VCaP (cell line): ENCODE measurements at regions not wholly inside any gene's neighbourhood (a gene's known extent, or its start where the extent isn't known, plus 50 kb on each side); places are given as distances from the start of the nearest gene placed in this dataset.
"Not testable (repeated sequence)": the region's sequence is repeated elsewhere in the genome, so short reads cannot be mapped to it uniquely, and the experiment has no call there.

Source experiments
- H3K27ac ChIP-seq: fragments of 450-650 bp; 2 replicates; pipeline ENCODE4 v1.5.1; 2017
- CTCF ChIP-seq: fragments of 450-650 bp; conservative IDR thresholded peaks from 2 replicates; pipeline ENCODE4 v1.5.1; 2017; ENCODE audit warnings: mild to moderate bottlenecking, moderate library complexity

DNA sequence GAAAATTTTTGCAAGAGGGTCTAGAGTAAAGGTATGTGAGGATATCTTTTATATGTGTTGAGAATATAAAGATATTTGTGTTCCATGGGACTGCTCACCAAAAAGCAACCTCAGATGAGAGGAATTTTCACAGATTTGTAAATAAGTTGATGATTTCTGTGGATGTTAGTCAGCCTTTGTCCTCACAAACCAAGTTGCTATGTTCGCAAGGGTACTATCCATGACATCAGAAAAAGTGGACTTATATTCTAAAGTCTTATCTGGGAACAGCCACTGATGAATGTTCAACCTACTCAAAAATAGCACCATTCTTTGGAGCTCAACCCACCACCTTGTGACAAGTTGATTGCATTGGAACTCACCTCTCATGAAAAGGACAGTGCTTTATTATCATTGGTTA is 138.6 kb downstream of the PCDH20 start:
- no peak for TF ChIP-seq CTCF

DNA sequence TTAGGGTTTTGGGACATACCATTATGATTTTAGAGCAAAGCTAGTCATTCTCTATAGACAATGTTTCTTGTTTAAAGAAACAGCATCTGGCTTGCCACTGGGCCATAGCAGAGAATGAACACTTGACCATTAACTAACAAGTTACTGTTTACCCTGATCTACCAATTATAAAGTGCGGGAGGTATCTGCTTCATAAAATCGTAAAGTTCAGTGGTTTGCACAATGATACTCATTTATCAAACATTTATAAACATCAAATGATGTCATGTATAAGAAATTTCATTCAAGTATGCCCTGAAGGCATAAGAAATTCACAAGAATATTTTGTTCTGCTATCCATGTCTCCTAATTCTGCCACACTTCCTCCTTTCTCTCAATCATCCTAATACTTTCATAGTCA is 139.2 kb downstream of the PCDH20 start:
- H3K27ac ChIP-seq = no peak overlapping the region
- no peak for TF ChIP-seq CTCF

More for the DNA sequence above, 138.6 kb downstream of the PCDH20 start:
- H3K27ac ChIP-seq = no peak overlapping the region

GRCh38 chr13:61275736-61276135 is 139.9 kb downstream of the PCDH20 start:
- no peak overlapping the region for H3K27ac ChIP-seq
- TF ChIP-seq CTCF = no peak

- H3K27ac ChIP-seq = no peak overlapping the region
Observed at GRCh38 chr13:61275251-61275650, 140.4 kb downstream of the PCDH20 start.

GRCh38 chr13:61266896-61267295 is 148.8 kb downstream of the PCDH20 start:
- H3K27ac ChIP-seq = not testable (repeated sequence)

More at GRCh38 chr13:61275251-61275650, 140.4 kb downstream of the PCDH20 start:
- TF ChIP-seq CTCF = no peak

DNA sequence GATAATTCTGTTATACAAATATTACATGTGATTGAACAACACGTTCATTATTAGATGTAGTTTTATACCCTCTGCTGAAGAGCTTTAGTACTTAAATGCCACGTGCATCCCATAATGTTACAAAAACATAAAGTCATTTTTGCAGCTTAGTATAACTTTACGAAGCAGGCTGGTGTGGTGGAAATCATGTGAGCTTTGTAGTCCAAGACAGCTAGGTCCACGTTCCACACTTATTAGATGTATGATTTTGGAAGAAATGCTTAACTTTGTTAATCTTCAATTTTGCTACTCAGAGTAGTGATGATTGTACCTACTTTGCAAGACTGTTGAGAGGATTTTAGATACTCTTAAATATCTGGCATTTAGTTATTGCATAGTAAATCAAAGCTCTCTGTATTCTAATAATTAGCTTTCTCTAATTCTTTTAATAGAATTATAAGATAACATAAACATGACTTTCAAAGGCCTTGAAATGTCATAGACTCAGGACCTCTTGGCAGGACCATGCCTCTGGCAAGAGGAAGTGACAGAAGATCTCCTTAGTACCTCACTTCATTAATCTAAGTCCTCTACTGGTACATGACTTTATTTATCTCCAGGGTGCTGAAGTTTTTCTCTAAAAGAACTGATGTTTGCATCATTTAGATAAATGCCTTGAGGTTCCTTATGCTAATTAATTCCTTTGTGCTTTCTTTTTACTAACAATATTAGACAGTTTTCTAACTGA is 153.7 kb downstream of the PCDH20 start:
- H3K27ac ChIP-seq = no peak overlapping the region
- TF ChIP-seq CTCF = no peak

DNA sequence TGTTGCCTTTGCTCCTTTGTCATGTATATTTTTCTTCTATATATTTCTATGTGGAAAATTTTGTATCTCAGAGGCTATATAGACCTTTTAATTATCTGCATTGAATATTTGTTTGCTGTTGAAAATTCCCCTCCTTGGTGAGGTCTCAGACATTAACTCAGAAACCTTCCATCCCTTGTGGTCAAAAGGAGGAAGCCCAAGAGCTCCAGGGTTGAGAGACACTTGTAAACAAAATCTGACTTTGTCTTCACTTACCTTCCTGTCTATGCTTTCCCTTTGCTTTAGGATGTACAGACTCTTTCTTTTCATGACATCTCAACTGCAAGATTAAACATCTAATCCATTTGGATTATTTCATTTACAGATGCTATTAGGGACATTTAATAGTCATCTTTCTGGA is 157.5 kb downstream of the PCDH20 start:
- H3K27ac ChIP-seq = no peak overlapping the region
- no peak for TF ChIP-seq CTCF

GRCh38 chr13:61255040-61255796 is 160.4 kb downstream of the PCDH20 start:
- no peak overlapping the region for H3K27ac ChIP-seq
- TF ChIP-seq CTCF = peak; percentile 36
